ENCODE measurements at regions not wholly inside any gene's neighbourhood (a gene's known extent, or its start where the extent isn't known, plus 50 kb on each side); places are given as distances from the start of the nearest gene placed in this dataset.

- ChIA-PET POLR2A (no interaction called here), CTCF (interaction anchor here (0.7 to 1.6 kb wide), 2 partner anchors 82 to 650 kb away, joined by 3 read pairs; no protein-coding TSS in a partner anchor)
- Histone ChIP-seq H3K27ac (ENCODE audit: extremely low read depth, low read depth, low read length) (no peak overlapping the region), H3K4me1 (ENCODE audit: control insufficient read depth, insufficient read depth, low read length) (no peaks in the 10 kb centered on the region), H3K9me3 (ENCODE audit: control insufficient read depth, insufficient read depth, low read depth, low read length) (no peaks in the 10 kb centered on the region), H3K36me3 (ENCODE audit: control insufficient read depth in 2 of 2, insufficient read depth in 1 of 2, low read length in 2 of 2) (no peaks in the 10 kb centered on the region), H3K4me3 (ENCODE audit: low read depth, low read length) (no peak overlapping the region)
- TF ChIP-seq SETDB1 (IDR thresholded peaks at IDR 0.05; ENCODE audit: insufficient read length, low read length): no peak
- no peak for TF ChIP-seq RBAK (tag by site-specific recombination; IDR thresholded peaks at IDR 0.05)
- no peak for TF ChIP-seq KLF8 (tag by site-specific recombination; IDR thresholded peaks at IDR 0.05)
- no peak for TF ChIP-seq ZNF292 (tag by site-specific recombination; IDR thresholded peaks at IDR 0.05; ENCODE audit: borderline replicate concordance, low read depth)
- TF ChIP-seq ZNF670 (tag by site-specific recombination; IDR thresholded peaks at IDR 0.05; ENCODE audit: low read depth): no peak
- no peak for TF ChIP-seq BCL11B (tag by site-specific recombination; IDR thresholded peaks at IDR 0.05; ENCODE audit: low read depth)
- no peak for TF ChIP-seq ZNF324 (tag by site-specific recombination; IDR thresholded peaks at IDR 0.05)
- TF ChIP-seq HOXA7 (CRISPR knock-in tag; IDR thresholded peaks at IDR 0.05; ENCODE audit: borderline replicate concordance): no peak
- no peak for TF ChIP-seq ZSCAN30 (tag by site-specific recombination; IDR thresholded peaks at IDR 0.05)
- TF ChIP-seq ZNF266 (tag by site-specific recombination; IDR thresholded peaks at IDR 0.05; ENCODE audit: low read depth): no peak
- no peak for TF ChIP-seq ZNF248 (tag by site-specific recombination; IDR thresholded peaks at IDR 0.05)
Measured at GRCh38 chr6:79862126-79862525, 85.2 kb downstream of the ELOVL4 start.

DNA sequence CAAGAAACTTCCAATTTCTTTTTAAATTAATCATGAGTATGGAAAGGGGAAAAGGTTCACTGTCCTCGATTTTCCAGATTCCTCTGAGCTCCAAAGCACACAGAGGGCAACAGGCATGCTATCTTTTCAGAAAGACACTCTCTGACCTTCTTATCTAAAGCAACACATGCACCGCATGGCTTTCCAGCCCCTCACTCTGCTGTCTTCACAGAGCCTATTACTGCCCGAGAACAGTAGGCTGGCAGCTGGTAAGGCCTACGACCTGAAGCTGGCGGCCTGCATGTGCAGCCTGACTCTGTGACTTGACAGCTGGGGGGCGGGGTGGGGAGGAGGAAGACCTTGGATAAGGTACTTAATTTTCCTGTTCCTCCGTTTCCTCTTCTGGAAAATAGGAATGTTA lies 86.3 kb downstream of the ELOVL4 start:
- Histone ChIP-seq H3K4me3 (ENCODE audit: low read depth, low read length) (no peak overlapping the region), H3K4me1 (ENCODE audit: control insufficient read depth, insufficient read depth, low read length) (no peaks in the 10 kb centered on the region), H3K36me3 (ENCODE audit: control insufficient read depth in 2 of 2, insufficient read depth in 1 of 2, low read length in 2 of 2) (no peaks in the 10 kb centered on the region), H3K27ac (ENCODE audit: extremely low read depth, low read depth, low read length) (no peak overlapping the region), H3K9me3 (ENCODE audit: control insufficient read depth, insufficient read depth, low read depth, low read length) (no peaks in the 10 kb centered on the region)
- ChIA-PET CTCF (interaction anchor here (0.6 to 2.9 kb wide), 2 partner anchors 9 to 353 kb away, joined by 4 to 22 read pairs; no protein-coding TSS in a partner anchor), POLR2A (no interaction called here)
- TF ChIP-seq ZNF544 (tag by site-specific recombination; IDR thresholded peaks at IDR 0.05) (no peak), ZBTB49 (tag by site-specific recombination; IDR thresholded peaks at IDR 0.05; ENCODE audit: low read depth) (no peak), ZFP41 (tag by site-specific recombination; IDR thresholded peaks at IDR 0.05; ENCODE audit: borderline replicate concordance) (no peak)
- TF ChIP-seq, protein P1, sequence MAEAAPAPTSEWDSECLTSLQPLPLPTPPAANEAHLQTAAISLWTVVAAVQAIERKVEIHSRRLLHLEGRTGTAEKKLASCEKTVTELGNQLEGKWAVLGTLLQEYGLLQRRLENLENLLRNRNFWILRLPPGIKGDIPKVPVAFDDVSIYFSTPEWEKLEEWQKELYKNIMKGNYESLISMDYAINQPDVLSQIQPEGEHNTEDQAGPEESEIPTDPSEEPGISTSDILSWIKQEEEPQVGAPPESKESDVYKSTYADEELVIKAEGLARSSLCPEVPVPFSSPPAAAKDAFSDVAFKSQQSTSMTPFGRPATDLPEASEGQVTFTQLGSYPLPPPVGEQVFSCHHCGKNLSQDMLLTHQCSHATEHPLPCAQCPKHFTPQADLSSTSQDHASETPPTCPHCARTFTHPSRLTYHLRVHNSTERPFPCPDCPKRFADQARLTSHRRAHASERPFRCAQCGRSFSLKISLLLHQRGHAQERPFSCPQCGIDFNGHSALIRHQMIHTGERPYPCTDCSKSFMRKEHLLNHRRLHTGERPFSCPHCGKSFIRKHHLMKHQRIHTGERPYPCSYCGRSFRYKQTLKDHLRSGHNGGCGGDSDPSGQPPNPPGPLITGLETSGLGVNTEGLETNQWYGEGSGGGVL (tag by site-specific recombination; IDR thresholded peaks at IDR 0.05): no peak

GRCh38 chr6:79847426-79847825 lies 99.9 kb downstream of the ELOVL4 start:
- no peaks in the 10 kb centered on the region for H3K36me3 ChIP-seq (ENCODE audit: control insufficient read depth in 2 of 2, insufficient read depth in 1 of 2, low read length in 2 of 2)
- CTCF ChIA-PET: interaction anchor here (1.6 kb wide), 1 partner anchor 37 kb away, joined by 4 read pairs; no protein-coding TSS in a partner anchor
- H3K4me3 ChIP-seq (ENCODE audit: low read depth, low read length): no peak overlapping the region
- no peaks in the 10 kb centered on the region for H3K4me1 ChIP-seq (ENCODE audit: control insufficient read depth, insufficient read depth, low read length)
- no peak overlapping the region for H3K27ac ChIP-seq (ENCODE audit: extremely low read depth, low read depth, low read length)
- no peaks in the 10 kb centered on the region for H3K9me3 ChIP-seq (ENCODE audit: control insufficient read depth, insufficient read depth, low read depth, low read length)
- POLR2A ChIA-PET: no interaction called here
- TF ChIP-seq ZNF626 (tag by site-specific recombination; IDR thresholded peaks at IDR 0.05): no peak
- TF ChIP-seq, protein P2, sequence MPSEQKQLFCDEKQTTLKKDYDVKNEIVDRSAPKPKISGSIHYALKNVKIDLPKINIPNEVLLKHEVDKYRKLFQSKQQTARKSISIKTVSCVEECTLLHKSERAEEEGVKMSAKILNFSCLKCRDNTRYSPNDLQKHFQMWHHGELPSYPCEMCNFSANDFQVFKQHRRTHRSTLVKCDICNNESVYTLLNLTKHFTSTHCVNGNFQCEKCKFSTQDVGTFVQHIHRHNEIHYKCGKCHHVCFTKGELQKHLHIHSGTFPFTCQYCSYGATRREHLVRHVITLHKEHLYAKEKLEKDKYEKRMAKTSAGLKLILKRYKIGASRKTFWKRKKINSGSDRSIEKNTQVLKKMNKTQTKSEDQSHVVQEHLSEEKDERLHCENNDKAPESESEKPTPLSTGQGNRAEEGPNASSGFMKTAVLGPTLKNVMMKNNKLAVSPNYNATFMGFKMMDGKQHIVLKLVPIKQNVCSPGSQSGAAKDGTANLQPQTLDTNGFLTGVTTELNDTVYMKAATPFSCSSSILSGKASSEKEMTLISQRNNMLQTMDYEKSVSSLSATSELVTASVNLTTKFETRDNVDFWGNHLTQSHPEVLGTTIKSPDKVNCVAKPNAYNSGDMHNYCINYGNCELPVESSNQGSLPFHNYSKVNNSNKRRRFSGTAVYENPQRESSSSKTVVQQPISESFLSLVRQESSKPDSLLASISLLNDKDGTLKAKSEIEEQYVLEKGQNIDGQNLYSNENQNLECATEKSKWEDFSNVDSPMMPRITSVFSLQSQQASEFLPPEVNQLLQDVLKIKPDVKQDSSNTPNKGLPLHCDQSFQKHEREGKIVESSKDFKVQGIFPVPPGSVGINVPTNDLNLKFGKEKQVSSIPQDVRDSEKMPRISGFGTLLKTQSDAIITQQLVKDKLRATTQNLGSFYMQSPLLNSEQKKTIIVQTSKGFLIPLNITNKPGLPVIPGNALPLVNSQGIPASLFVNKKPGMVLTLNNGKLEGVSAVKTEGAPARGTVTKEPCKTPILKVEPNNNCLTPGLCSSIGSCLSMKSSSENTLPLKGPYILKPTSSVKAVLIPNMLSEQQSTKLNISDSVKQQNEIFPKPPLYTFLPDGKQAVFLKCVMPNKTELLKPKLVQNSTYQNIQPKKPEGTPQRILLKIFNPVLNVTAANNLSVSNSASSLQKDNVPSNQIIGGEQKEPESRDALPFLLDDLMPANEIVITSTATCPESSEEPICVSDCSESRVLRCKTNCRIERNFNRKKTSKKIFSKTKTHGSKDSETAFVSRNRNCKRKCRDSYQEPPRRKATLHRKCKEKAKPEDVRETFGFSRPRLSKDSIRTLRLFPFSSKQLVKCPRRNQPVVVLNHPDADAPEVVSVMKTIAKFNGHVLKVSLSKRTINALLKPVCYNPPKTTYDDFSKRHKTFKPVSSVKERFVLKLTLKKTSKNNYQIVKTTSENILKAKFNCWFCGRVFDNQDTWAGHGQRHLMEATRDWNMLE (tag by site-specific recombination; conservative IDR thresholded peaks at IDR 0.05; ENCODE audit: low read depth): no peak
- TF ChIP-seq ZNF184 (tag by site-specific recombination; IDR thresholded peaks at IDR 0.05): no peak
- TF ChIP-seq, protein P3, sequence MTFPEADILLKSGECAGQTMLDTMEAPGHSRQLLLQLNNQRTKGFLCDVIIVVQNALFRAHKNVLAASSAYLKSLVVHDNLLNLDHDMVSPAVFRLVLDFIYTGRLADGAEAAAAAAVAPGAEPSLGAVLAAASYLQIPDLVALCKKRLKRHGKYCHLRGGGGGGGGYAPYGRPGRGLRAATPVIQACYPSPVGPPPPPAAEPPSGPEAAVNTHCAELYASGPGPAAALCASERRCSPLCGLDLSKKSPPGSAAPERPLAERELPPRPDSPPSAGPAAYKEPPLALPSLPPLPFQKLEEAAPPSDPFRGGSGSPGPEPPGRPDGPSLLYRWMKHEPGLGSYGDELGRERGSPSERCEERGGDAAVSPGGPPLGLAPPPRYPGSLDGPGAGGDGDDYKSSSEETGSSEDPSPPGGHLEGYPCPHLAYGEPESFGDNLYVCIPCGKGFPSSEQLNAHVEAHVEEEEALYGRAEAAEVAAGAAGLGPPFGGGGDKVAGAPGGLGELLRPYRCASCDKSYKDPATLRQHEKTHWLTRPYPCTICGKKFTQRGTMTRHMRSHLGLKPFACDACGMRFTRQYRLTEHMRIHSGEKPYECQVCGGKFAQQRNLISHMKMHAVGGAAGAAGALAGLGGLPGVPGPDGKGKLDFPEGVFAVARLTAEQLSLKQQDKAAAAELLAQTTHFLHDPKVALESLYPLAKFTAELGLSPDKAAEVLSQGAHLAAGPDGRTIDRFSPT (tag by site-specific recombination; IDR thresholded peaks at IDR 0.05): no peak
